ENCODE measurements at regions not wholly inside any gene's neighbourhood (a gene's known extent, or its start where the extent isn't known, plus 50 kb on each side); places are given as distances from the start of the nearest gene placed in this dataset.
A peak's percentile ranks its signal among the peaks of the same experiment; 100 is the strongest.

GRCh38 chr14:106842687-106843086 is 1316.3 kb downstream of the TMEM121 start:
- no peaks in the 10 kb centered on the region for H3K9me3 ChIP-seq (ENCODE audit: control insufficient read depth in 4 of 4, low read length in 3 of 4)
- H3K4me1 ChIP-seq (ENCODE audit: control insufficient read depth in 4 of 4, insufficient read depth in 4 of 4, low read length in 3 of 4) = peaks cover 0 to 24% (median 13%) of the 10 kb centered on the region in 4 donors
- no peaks in the 10 kb centered on the region for H3K36me3 ChIP-seq (ENCODE audit: control insufficient read depth in 4 of 4, insufficient read depth in 3 of 4, low read depth in 1 of 4, low read length in 3 of 4)
- H3K27me3 ChIP-seq (ENCODE audit: control insufficient read depth in 4 of 4, insufficient read depth in 4 of 4, low read length in 3 of 4) = no peaks in the 10 kb centered on the region
- DNase-seq (ENCODE audit: low spot score) = no peak
- H3K4me3 ChIP-seq (ENCODE audit: low read depth in 1 of 3, low read length in 3 of 3) = no peak overlapping the region
- H3K9ac ChIP-seq (ENCODE audit: low read depth in 1 of 2, low read length in 2 of 2) = no peak overlapping the region
- no peak overlapping the region for H3K27ac ChIP-seq (ENCODE audit: low read depth in 1 of 2, low read length in 2 of 2)
- 79% methylated on average over 6 of the region's 6 CpGs for WGBS
- TF ChIP-seq CTCF (IDR thresholded peaks at IDR 0.05; ENCODE audit: low read depth, low read length, missing input control) (peak; percentile 43), REST (IDR thresholded peaks at IDR 0.05) (no peak), YY1 (IDR thresholded peaks at IDR 0.05) (no peak), HNF4G (IDR thresholded peaks at IDR 0.05) (no peak), ZBTB33 (IDR thresholded peaks at IDR 0.05) (no peak), GABPA (IDR thresholded peaks at IDR 0.05 in 1 of 2, conservative IDR thresholded peaks at IDR 0.05 in 1 of 2) (no peak), TAF1 (conservative IDR thresholded peaks at IDR 0.05) (no peak), RAD21 (IDR thresholded peaks at IDR 0.05) (peak in 1 of 2 donors; percentile 53), JUND (IDR thresholded peaks at IDR 0.05) (no peak), ATF3 (IDR thresholded peaks at IDR 0.05) (no peak), FOXA2 (IDR thresholded peaks at IDR 0.05) (no peak), FOXA1 (IDR thresholded peaks at IDR 0.05) (no peak), NR2F2 (IDR thresholded peaks at IDR 0.05) (no peak), RXRA (IDR thresholded peaks at IDR 0.05) (no peak), MAX (IDR thresholded peaks at IDR 0.05) (no peak)

GRCh38 chr14:106843386-106843785 is 1317.0 kb downstream of the TMEM121 start:
- no peak for TF ChIP-seq FOXA2 (IDR thresholded peaks at IDR 0.05)
- TF ChIP-seq RAD21 (IDR thresholded peaks at IDR 0.05) = no peak
- TF ChIP-seq EGR1 (IDR thresholded peaks at IDR 0.05; ENCODE audit: low read depth in 2 of 2) = no peak
- no peak for TF ChIP-seq HNF4G (IDR thresholded peaks at IDR 0.05)
- no peak for TF ChIP-seq TAF1 (conservative IDR thresholded peaks at IDR 0.05)
- H3K27me3 ChIP-seq (ENCODE audit: control insufficient read depth in 4 of 4, insufficient read depth in 4 of 4, low read length in 3 of 4) = no peaks in the 10 kb centered on the region
- WGBS = 55% methylated on average over 6 of the region's 6 CpGs
- H3K9ac ChIP-seq (ENCODE audit: low read depth in 1 of 2, low read length in 2 of 2) = peak overlapping the region in 1 of 2 donors; percentile 65
- DNase-seq (ENCODE audit: low spot score) = no peak
- peak overlapping the region in 2 of 3 donors; percentile 71 to 74 for H3K4me3 ChIP-seq (ENCODE audit: low read depth in 1 of 3, low read length in 3 of 3)
- H3K9me3 ChIP-seq (ENCODE audit: control insufficient read depth in 4 of 4, low read length in 3 of 4) = no peaks in the 10 kb centered on the region
- H3K36me3 ChIP-seq (ENCODE audit: control insufficient read depth in 4 of 4, insufficient read depth in 3 of 4, low read depth in 1 of 4, low read length in 3 of 4) = no peaks in the 10 kb centered on the region
- peaks cover 0 to 24% (median 13%) of the 10 kb centered on the region in 4 donors for H3K4me1 ChIP-seq (ENCODE audit: control insufficient read depth in 4 of 4, insufficient read depth in 4 of 4, low read length in 3 of 4)
- peak overlapping the region in 1 of 2 donors; percentile 96 for H3K27ac ChIP-seq (ENCODE audit: low read depth in 1 of 2, low read length in 2 of 2)
